GM19043 (cell line): ENCODE measurements at regions not wholly inside any gene's neighbourhood (a gene's known extent, or its start where the extent isn't known, plus 50 kb on each side); places are given as distances from the start of the nearest gene placed in this dataset.
"Not testable (repeated sequence)": the region's sequence is repeated elsewhere in the genome, so short reads cannot be mapped to it uniquely, and the experiment has no call there.

Source experiments
- ATAC-seq: cut with Tn5 transposase; IDR thresholded peaks from one replicate; pipeline ENCODE4 v1.9.1; 2021; ENCODE audit warnings: low read depth; ENCODE audit not compliant: unreplicated experiment

- ATAC-seq, result no peak
These were observed 308.8 kb downstream of the ZNF674 start for GRCh38 chrX:46236411-46236810.

- no peak for ATAC-seq
These were observed 309.4 kb downstream of the ZNF674 start for GRCh38 chrX:46235778-46236177.

- ATAC-seq, result no peak
These were observed 310.4 kb downstream of the ZNF674 start for GRCh38 chrX:46234775-46235174.

GRCh38 chrX:46228389-46228788 lies 316.8 kb downstream of the ZNF674 start:
- no peak for ATAC-seq

GRCh38 chrX:46226422-46226821 lies 318.8 kb downstream of the ZNF674 start:
- ATAC-seq, result no peak

GRCh38 chrX:46223499-46223898 lies 321.7 kb downstream of the ZNF674 start:
- ATAC-seq, result not testable (repeated sequence)

- ATAC-seq, result no peak
These were observed 324.4 kb downstream of the ZNF674 start for GRCh38 chrX:46220822-46221221.

GRCh38 chrX:46218373-46218772 lies 326.8 kb downstream of the ZNF674 start:
- ATAC-seq, result no peak

GRCh38 chrX:46216406-46216805 lies 328.8 kb downstream of the ZNF674 start:
- no peak for ATAC-seq

GRCh38 chrX:46211079-46211478 lies 334.1 kb downstream of the ZNF674 start:
- no peak for ATAC-seq

- ATAC-seq, result no peak
These were observed 335.5 kb downstream of the ZNF674 start for GRCh38 chrX:46209768-46210167.

- no peak for ATAC-seq
These were observed 336.2 kb downstream of the ZNF674 start for GRCh38 chrX:46209037-46209436.

- peak; percentile 46 for ATAC-seq
These were observed 336.9 kb downstream of the ZNF674 start for GRCh38 chrX:46208225-46208854.

- ATAC-seq, result no peak
These were observed 340.3 kb downstream of the ZNF674 start for GRCh38 chrX:46204721-46205422.

GRCh38 chrX:46202733-46203514 lies 342.3 kb downstream of the ZNF674 start:
- no peak for ATAC-seq

GRCh38 chrX:46200413-46200812 lies 344.8 kb downstream of the ZNF674 start:
- no peak for ATAC-seq

- no peak for ATAC-seq
These were observed 346.4 kb downstream of the ZNF674 start for GRCh38 chrX:46198858-46199257.

- not testable (repeated sequence) for ATAC-seq
These were observed 358.5 kb downstream of the ZNF674 start for GRCh38 chrX:46186811-46187106.

- no peak for ATAC-seq
These were observed 359.1 kb downstream of the ZNF674 start for GRCh38 chrX:46185923-46186810.

- ATAC-seq, result no peak
These were observed 360.5 kb downstream of the ZNF674 start for GRCh38 chrX:46184749-46185148.

GRCh38 chrX:46180258-46180687 lies 364.9 kb downstream of the ZNF674 start:
- peak; percentile 92 for ATAC-seq
